ENCODE measurements at regions not wholly inside any gene's neighbourhood (a gene's known extent, or its start where the extent isn't known, plus 50 kb on each side); places are given as distances from the start of the nearest gene placed in this dataset.

GRCh38 chr9:99436616-99437015 is 214.5 kb downstream of the SEC61B start:
- DNase-seq (ENCODE audit: low spot score): no peak

- DNase-seq (ENCODE audit: low spot score): no peak
Observed at GRCh38 chr9:99437145-99437544, 215.1 kb downstream of the SEC61B start.

DNA sequence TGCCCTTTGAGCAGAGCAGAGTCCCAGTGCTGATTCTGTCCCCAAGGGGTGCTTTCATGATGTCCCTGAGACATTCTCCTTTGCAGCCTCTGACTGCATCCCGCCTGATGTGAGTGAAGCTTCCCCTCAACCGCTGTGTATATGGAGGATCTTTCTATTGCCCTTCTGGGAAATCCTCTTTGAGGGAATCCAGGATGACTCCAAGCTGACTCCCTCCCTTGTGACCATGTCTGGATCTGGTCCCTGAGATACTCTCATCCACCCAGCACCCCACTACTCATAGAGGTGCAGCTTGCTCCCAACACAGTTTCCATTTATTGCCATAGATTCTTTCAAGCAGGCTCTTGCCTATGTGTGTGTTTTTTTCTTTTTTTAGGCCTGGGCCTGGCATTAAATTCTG is 216.5 kb downstream of the SEC61B start:
- no peak for DNase-seq (ENCODE audit: low spot score)

- no peak for DNase-seq (ENCODE audit: low spot score)
Observed at GRCh38 chr9:99441829-99442228, 219.7 kb downstream of the SEC61B start.

GRCh38 chr9:99445371-99445891 is 223.3 kb downstream of the SEC61B start:
- DNase-seq (ENCODE audit: low spot score): no peak

DNA sequence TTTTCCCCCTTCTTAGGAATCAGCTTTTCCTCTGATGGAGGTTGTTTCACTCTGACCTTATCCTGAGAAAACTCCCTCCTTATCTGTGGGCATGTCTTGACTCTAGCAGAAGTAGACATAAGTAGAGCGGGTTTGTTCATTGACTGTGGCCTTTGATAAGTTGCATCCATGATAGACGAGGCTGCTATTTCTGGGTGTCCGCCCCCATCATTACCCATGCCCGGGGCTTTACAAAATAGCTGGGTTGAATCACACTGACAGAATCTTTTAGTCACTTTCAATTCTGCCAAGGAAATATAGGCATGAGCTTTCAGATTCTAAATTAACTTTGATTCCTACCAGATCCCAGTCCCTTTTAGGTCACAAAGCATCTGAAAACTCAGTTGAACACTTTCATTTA is 223.8 kb downstream of the SEC61B start:
- no peak for DNase-seq (ENCODE audit: low spot score)

GRCh38 chr9:99447951-99448350 is 225.9 kb downstream of the SEC61B start:
- DNase-seq (ENCODE audit: low spot score): no peak

DNA sequence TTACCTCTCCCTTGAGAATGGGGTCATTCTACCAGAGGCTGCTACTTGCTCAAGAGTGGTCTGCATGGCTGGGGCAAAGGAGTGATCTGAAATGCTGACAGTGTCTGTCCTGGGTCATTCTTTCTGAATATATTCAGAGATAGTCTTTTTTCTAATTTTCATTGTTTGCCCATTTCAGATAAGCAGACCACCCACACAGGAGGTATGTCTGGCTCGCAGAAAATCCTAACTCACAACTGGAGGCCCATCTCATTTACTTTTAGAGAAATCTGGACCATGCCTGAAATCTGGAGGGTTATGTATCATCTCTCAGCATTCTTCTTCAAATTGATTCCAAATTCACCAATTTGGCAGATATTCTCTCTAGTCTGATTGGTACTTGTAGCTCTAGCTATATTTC is 227.6 kb downstream of the SEC61B start:
- DNase-seq (ENCODE audit: low spot score): no peak

DNA sequence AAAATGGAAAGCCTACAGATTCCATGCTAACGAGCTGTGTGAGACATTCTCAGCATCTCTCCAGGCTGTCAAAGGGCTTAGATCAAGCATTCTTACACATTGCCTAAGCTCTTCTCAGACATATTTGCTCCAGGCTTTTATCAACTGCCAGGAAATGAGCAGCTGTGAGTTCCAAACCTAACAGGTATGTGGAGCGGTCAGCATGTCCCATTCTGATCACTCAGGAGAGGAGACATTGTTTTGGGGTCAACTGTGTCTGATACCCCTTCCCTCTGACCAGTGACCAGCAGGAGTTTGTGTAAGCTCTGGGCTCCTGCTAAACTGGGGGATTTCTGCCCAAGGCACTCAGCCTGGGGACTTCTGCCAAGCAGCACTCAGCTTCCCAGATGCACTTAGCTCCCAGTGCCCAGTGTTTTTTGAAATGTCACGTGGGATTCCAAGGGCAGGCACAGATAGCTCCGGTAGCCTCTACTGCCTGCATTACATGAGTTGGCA is 229.1 kb downstream of the SEC61B start:
- DNase-seq (ENCODE audit: low spot score): no peak

DNA sequence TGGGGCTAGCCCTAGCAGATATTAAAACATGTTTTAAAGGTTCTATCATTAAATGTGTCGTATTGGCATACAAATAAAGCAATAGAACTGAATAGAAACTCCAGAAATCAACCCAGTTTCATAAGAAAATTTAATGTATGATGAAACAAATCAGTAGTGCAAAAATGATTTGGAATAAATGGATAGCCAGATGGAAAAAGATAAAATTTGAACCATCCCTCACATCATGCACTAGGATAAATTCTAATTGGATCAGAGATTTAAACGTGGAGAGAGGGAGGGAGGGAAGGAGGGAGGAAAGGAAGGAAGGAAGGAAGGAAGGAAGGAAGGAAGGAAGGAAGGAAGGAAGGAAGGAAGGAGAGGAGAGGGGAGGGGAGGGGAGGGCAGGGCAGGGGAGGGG is 235.3 kb downstream of the SEC61B start:
- DNase-seq (ENCODE audit: low spot score): no peak

GRCh38 chr9:99457981-99458380 is 235.9 kb downstream of the SEC61B start:
- no peak for DNase-seq (ENCODE audit: low spot score)

- DNase-seq (ENCODE audit: low spot score): no peak
Observed at GRCh38 chr9:99459919-99460318, 237.8 kb downstream of the SEC61B start.

GRCh38 chr9:99463131-99463530 is 241.0 kb downstream of the SEC61B start:
- no peak for DNase-seq (ENCODE audit: low spot score)

DNA sequence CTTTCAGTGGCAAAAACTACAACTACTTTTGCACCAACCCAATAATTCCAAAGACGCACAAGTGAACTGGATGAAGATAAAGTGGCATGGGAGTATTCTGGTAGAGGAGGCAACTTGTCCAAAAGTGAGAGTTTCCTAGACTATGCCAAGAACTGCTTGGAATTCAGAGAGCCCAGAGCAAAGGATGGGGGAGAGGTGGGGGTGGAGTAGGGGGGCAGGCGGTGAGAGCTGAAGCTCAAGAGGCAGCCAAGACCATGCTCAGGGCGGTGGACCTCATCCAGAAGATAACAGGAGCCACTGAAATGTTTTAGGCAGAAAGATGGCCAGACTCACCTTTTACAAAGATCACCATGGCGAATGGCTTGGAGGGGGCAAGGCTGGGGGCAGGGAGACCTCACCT is 242.5 kb downstream of the SEC61B start:
- no peak for DNase-seq (ENCODE audit: low spot score)

GRCh38 chr9:99465231-99465907 is 243.3 kb downstream of the SEC61B start:
- DNase-seq (ENCODE audit: low spot score): no peak

GRCh38 chr9:99466104-99466503 is 244.0 kb downstream of the SEC61B start:
- no peak for DNase-seq (ENCODE audit: low spot score)

DNA sequence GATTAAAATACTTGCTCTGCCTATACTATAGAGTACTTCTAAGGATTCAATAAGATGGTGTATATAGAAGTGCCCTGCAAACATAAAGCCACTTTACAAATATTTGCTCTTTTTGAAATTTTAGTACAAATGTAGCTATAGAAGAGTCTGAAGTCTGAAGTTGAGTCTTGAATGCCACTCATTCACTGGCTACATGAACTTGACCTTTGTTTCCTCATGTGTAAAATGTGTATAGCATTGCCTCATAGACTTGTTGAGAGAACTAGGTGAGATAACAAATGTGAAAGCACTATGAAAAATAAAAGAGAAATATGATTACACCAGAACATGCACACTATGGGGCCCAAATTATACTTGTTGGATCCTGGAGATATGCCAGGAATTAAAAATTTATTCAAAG is 244.7 kb downstream of the SEC61B start:
- DNase-seq (ENCODE audit: low spot score): no peak

GRCh38 chr9:99471033-99471432 is 249.0 kb downstream of the SEC61B start:
- DNase-seq (ENCODE audit: low spot score): peak; percentile 22

DNA sequence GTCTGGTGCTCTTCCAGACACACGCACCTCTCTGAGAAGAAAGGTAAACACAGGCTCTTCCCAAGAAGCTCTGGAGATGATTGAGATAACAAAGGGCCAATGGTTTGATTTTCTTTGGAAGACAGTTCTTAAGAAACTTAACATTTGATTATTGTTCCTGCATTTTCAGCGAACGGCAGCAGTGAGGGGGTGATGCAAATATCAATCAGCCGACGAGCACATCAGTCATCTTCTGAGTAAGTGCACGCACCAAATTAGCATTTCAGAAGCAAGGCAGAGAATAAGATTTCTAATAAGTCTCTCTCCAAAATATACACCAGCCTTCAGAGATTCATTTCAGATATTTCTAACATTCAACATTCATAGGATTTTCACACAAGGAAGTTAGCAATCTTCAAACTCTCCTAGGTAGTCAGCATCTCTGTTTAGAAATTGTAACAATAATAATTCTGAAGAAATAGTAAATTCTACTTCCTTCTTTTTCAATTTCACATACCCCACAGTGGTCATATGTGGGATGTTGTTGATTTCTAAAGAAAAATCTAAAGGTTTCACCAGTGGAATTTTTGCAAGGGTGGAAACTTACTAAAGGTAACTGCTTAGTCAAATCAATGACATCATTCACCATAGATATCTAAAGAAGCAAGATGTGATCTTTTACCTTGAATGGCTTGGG is 250.3 kb downstream of the SEC61B start:
- peak; percentile 29 for DNase-seq (ENCODE audit: low spot score)

- no peak for DNase-seq (ENCODE audit: low spot score)
Observed at GRCh38 chr9:99472916-99473245, 250.8 kb downstream of the SEC61B start.

GRCh38 chr9:99474186-99474585 is 252.1 kb downstream of the SEC61B start:
- no peak for DNase-seq (ENCODE audit: low spot score)

DNA sequence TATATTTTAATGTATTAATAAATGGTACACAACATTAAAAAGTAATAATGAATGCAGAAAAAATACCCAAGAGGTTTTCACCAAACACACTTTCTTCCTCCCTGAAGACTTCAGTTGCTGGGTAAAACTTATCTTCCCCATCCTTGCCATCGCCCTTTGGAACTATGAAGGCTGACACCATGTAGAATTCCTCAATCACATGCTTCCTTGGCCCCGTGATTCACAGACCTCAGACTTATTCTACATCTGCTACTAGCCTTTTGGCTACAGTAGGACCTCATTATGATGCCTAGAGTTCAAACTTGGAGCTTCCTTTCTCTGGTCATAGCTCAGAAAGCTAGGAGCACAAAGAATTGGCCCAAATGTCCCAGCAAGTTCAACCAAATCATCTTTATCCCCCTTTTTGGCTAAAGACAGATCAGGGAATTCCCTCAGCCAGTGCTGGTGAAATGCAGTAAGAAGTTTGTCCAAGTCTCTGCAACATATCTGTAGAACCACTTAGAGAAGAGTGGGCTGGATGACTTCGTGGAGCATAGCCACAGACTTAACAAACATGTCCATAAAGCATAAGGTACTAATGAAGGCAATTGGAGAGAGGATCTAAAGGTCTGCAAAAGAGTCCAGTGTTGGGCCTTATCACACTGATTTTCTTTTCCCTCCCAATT is 253.5 kb downstream of the SEC61B start:
- no peak for DNase-seq (ENCODE audit: low spot score)
